ENCODE measurements at regions not wholly inside any gene's neighbourhood (a gene's known extent, or its start where the extent isn't known, plus 50 kb on each side); places are given as distances from the start of the nearest gene placed in this dataset.

DNA sequence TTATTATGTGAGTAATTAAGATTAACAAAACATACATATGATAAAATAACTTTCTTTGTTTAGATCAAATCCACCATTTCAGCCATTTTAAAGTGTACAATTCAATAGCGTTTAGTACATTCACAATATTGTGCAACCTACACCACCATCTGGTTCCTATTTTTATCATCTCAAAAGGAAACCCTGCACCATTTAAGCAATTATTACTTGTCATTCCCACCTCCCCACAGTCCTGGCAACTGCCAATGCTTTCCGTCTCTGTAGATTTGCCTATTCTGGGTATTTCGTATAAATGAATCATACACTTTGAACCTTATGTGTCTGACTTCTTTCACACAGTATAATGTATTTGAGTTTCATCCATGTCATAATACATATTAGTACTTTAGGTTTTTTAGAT lies 162.5 kb upstream of the CNTNAP4 start:
- ATAC-seq (no peak), FAIRE-seq (no peak), DNase-seq (ENCODE audit: low spot score) (no peak)
- no peak for TF ChIP-seq KAT7 (CRISPR knock-in tag; IDR thresholded peaks at IDR 0.05; ENCODE audit: borderline replicate concordance)
- no peak for TF ChIP-seq TBP (CRISPR knock-in tag; IDR thresholded peaks at IDR 0.05)
- TF ChIP-seq, protein P1, sequence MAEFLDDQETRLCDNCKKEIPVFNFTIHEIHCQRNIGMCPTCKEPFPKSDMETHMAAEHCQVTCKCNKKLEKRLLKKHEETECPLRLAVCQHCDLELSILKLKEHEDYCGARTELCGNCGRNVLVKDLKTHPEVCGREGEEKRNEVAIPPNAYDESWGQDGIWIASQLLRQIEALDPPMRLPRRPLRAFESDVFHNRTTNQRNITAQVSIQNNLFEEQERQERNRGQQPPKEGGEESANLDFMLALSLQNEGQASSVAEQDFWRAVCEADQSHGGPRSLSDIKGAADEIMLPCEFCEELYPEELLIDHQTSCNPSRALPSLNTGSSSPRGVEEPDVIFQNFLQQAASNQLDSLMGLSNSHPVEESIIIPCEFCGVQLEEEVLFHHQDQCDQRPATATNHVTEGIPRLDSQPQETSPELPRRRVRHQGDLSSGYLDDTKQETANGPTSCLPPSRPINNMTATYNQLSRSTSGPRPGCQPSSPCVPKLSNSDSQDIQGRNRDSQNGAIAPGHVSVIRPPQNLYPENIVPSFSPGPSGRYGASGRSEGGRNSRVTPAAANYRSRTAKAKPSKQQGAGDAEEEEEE (CRISPR knock-in tag; IDR thresholded peaks at IDR 0.05; ENCODE audit: borderline replicate concordance) = no peak
- no peak for TF ChIP-seq ZNF549 (CRISPR knock-in tag; IDR thresholded peaks at IDR 0.05)
- TF ChIP-seq KLF9 (CRISPR knock-in tag; IDR thresholded peaks at IDR 0.05; ENCODE audit: low read depth) = no peak
- TF ChIP-seq EED (CRISPR knock-in tag; IDR thresholded peaks at IDR 0.05) = no peak
- TF ChIP-seq, protein P2, sequence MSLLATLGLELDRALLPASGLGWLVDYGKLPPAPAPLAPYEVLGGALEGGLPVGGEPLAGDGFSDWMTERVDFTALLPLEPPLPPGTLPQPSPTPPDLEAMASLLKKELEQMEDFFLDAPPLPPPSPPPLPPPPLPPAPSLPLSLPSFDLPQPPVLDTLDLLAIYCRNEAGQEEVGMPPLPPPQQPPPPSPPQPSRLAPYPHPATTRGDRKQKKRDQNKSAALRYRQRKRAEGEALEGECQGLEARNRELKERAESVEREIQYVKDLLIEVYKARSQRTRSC (CRISPR knock-in tag; IDR thresholded peaks at IDR 0.05; ENCODE audit: low read depth) = no peak
- no peak for TF ChIP-seq ZNF746 (CRISPR knock-in tag; IDR thresholded peaks at IDR 0.05)
- TF ChIP-seq, protein P3, sequence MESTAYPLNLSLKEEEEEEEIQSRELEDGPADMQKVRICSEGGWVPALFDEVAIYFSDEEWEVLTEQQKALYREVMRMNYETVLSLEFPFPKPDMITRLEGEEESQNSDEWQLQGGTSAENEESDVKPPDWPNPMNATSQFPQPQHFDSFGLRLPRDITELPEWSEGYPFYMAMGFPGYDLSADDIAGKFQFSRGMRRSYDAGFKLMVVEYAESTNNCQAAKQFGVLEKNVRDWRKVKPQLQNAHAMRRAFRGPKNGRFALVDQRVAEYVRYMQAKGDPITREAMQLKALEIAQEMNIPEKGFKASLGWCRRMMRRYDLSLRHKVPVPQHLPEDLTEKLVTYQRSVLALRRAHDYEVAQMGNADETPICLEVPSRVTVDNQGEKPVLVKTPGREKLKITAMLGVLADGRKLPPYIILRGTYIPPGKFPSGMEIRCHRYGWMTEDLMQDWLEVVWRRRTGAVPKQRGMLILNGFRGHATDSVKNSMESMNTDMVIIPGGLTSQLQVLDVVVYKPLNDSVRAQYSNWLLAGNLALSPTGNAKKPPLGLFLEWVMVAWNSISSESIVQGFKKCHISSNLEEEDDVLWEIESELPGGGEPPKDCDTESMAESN (CRISPR knock-in tag; conservative IDR thresholded peaks at IDR 0.05) = no peak
- no peak for TF ChIP-seq ZNF264 (CRISPR knock-in tag; IDR thresholded peaks at IDR 0.05)
- TF ChIP-seq, protein P4, sequence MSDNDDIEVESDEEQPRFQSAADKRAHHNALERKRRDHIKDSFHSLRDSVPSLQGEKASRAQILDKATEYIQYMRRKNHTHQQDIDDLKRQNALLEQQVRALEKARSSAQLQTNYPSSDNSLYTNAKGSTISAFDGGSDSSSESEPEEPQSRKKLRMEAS (IDR thresholded peaks at IDR 0.05) = no peak
- TF ChIP-seq ZZZ3 (CRISPR knock-in tag; IDR thresholded peaks at IDR 0.05; ENCODE audit: borderline replicate concordance) = no peak
- no peak for TF ChIP-seq NAIF1 (CRISPR knock-in tag; IDR thresholded peaks at IDR 0.05; ENCODE audit: borderline replicate concordance)
- no peak for TF ChIP-seq TCF12 (IDR thresholded peaks at IDR 0.05)
- TF ChIP-seq TCF12 (CRISPR knock-in tag; IDR thresholded peaks at IDR 0.05) = no peak
- TF ChIP-seq REPIN1 (CRISPR knock-in tag; IDR thresholded peaks at IDR 0.05; ENCODE audit: borderline replicate concordance, low read depth) = no peak
- TF ChIP-seq ZNF441 (CRISPR knock-in tag; IDR thresholded peaks at IDR 0.05; ENCODE audit: borderline replicate concordance) = no peak
- no peak for TF ChIP-seq SKI (IDR thresholded peaks at IDR 0.05; ENCODE audit: partially characterized antibody)
- no peak for TF ChIP-seq SMYD3 (CRISPR knock-in tag; IDR thresholded peaks at IDR 0.05)
- no peak for TF ChIP-seq HNF4A (CRISPR knock-in tag; IDR thresholded peaks at IDR 0.05)
- TF ChIP-seq, protein P5, sequence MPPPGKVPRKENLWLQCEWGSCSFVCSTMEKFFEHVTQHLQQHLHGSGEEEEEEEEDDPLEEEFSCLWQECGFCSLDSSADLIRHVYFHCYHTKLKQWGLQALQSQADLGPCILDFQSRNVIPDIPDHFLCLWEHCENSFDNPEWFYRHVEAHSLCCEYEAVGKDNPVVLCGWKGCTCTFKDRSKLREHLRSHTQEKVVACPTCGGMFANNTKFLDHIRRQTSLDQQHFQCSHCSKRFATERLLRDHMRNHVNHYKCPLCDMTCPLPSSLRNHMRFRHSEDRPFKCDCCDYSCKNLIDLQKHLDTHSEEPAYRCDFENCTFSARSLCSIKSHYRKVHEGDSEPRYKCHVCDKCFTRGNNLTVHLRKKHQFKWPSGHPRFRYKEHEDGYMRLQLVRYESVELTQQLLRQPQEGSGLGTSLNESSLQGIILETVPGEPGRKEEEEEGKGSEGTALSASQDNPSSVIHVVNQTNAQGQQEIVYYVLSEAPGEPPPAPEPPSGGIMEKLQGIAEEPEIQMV (CRISPR knock-in tag; IDR thresholded peaks at IDR 0.05; ENCODE audit: low read depth) = no peak
- intact Hi-C loops (cut with micrococcal nuclease; ENCODE audit: unreplicated experiment) (no loop called here), in situ Hi-C loops (cut with HindIII; ENCODE audit: extremely low pct_ligation_motif_present, low pct_unique_long_range_greater_than_20kb) (no loop called here)
- Histone ChIP-seq H2AFZ (ENCODE audit: low read length) (no peak overlapping the region), H3K36me3 (replicated peaks in 1 of 2; ENCODE audit: control insufficient read depth in 1 of 2, insufficient read depth in 2 of 2, low read length in 2 of 2) (no peaks in the 10 kb centered on the region), H3K9me3 (ENCODE audit: low read length) (no peaks in the 10 kb centered on the region), H4K20me1 (ENCODE audit: insufficient read depth, low read length) (no peaks in the 10 kb centered on the region), H3K4me1 (ENCODE audit: insufficient read depth, low read length) (no peaks in the 10 kb centered on the region), H3K27me3 (ENCODE audit: control insufficient read depth in 1 of 2, insufficient read depth in 2 of 2, low read length in 2 of 2) (no peaks in the 10 kb centered on the region), H3K4me2 (ENCODE audit: low read depth, low read length) (no peak overlapping the region), H3K4me3 (replicated peaks in 1 of 3; ENCODE audit: insufficient read depth in 1 of 3, low read depth in 2 of 3, low read length in 3 of 3) (no peak overlapping the region), H3K27ac (ENCODE audit: extremely low read length, insufficient read depth, low read length) (no peak overlapping the region), H3K79me2 (ENCODE audit: insufficient read depth, low read length) (no peaks in the 10 kb centered on the region), H3K9ac (ENCODE audit: insufficient read depth, low read depth, low read length) (no peak overlapping the region)
- ChIA-PET CTCF (ENCODE audit: low intra/inter-chr PET ratio, low total read pairs) (no interaction called here), POLR2A (no interaction called here)
- BruUV-seq (replicated peaks) = no TSS peak
- 38% methylated on average over 3 of the region's 3 CpGs for WGBS (ENCODE audit: low lambda C conversion rate)

Measured in HepG2 (cell line).